SK-N-SH treated with all-trans-retinoic acid at 6 μM for 48 hours (cell line): ENCODE measurements at regions not wholly inside any gene's neighbourhood (a gene's known extent, or its start where the extent isn't known, plus 50 kb on each side); places are given as distances from the start of the nearest gene placed in this dataset.

Experiments
- ATAC-seq: fragments of 200-7000 bp; cut with Tn5 transposase; 3 replicates; pipeline ENCODE4 v1.9.1; 2020; ENCODE audit warnings: mild to moderate bottlenecking, moderate library complexity
- ARNTL ChIP-seq: fragments of 450-650 bp; formaldehyde crosslinking; IDR thresholded peaks from 2 replicates; pipeline ENCODE4 v1.5.0; 2020; ENCODE audit warnings: low read depth, mild to moderate bottlenecking, moderate library complexity, borderline replicate concordance
- BACH2 ChIP-seq: fragments of 250-450 bp; sonication (Bioruptor Pico); IDR thresholded peaks from 2 replicates; pipeline ENCODE4 v1.9.0; 2021; ENCODE audit warnings: mild to moderate bottlenecking, borderline replicate concordance
- ESRRG ChIP-seq: fragments of 250-450 bp; sonication (Bioruptor Pico); IDR thresholded peaks from 2 replicates; pipeline ENCODE4 v1.6.1; 2021; ENCODE audit warnings: mild to moderate bottlenecking
- ISL1 ChIP-seq: fragments of 250-450 bp; sonication (Bioruptor Pico); IDR thresholded peaks from 2 replicates; pipeline ENCODE4 v2.1.2; 2022; ENCODE audit warnings: mild to moderate bottlenecking, moderate library complexity
- OSR1 ChIP-seq: fragments of 250-450 bp; sonication (Bioruptor Pico); IDR thresholded peaks from 2 replicates; pipeline ENCODE4 v1.8.0; 2022; ENCODE audit warnings: moderate library complexity, mild to moderate bottlenecking, inconsistent platforms
- PPARA ChIP-seq: fragments of 250-450 bp; sonication (Bioruptor Pico); IDR thresholded peaks from 2 replicates; pipeline ENCODE4 v1.5.0; 2020; ENCODE audit warnings: mild to moderate bottlenecking, borderline replicate concordance
- RARB ChIP-seq: fragments of 250-450 bp; sonication (Bioruptor Pico); IDR thresholded peaks from 2 replicates; pipeline ENCODE4 v1.8.0; 2021; ENCODE audit warnings: mild to moderate bottlenecking, moderate library complexity
- TCF4 ChIP-seq: fragments of 250-450 bp; sonication (Bioruptor Pico); IDR thresholded peaks from 2 replicates; pipeline ENCODE4 v1.8.0; 2021; ENCODE audit warnings: mild to moderate bottlenecking, moderate library complexity, borderline replicate concordance
- TOX ChIP-seq: fragments of 250-450 bp; sonication (Bioruptor Pico); IDR thresholded peaks from 2 replicates; pipeline ENCODE4 v1.8.0; 2021; ENCODE audit warnings: mild to moderate bottlenecking, moderate library complexity, borderline replicate concordance
- ZC3H10 ChIP-seq: fragments of 250-450 bp; sonication (Bioruptor Pico); IDR thresholded peaks from 2 replicates; pipeline ENCODE4 v1.5.1; 2021; ENCODE audit warnings: mild to moderate bottlenecking, moderate library complexity
- ZFP3 ChIP-seq: fragments of 250-450 bp; sonication (Bioruptor Pico); IDR thresholded peaks from 2 replicates; pipeline ENCODE4 v1.5.0; 2020; ENCODE audit warnings: mild to moderate bottlenecking, moderate library complexity
- ZNF565 ChIP-seq: fragments of 450-650 bp; formaldehyde crosslinking; conservative IDR thresholded peaks from 2 replicates; pipeline ENCODE4 v1.5.0; 2020; ENCODE audit warnings: low read depth, mild to moderate bottlenecking, moderate library complexity
- ZNF8 ChIP-seq: fragments of 450-650 bp; formaldehyde crosslinking; IDR thresholded peaks from 2 replicates; pipeline ENCODE4 v1.5.0; 2020; ENCODE audit warnings: mild to moderate bottlenecking, moderate library complexity
- TF ChIP-seq, protein P1 (sequence below): fragments of 250-450 bp; sonication (Bioruptor Pico); IDR thresholded peaks from 2 replicates; pipeline ENCODE4 v1.5.1; 2021; ENCODE audit warnings: mild to moderate bottlenecking, moderate library complexity
- TF ChIP-seq, protein P2 (sequence below): fragments of 250-450 bp; sonication (Bioruptor Pico); IDR thresholded peaks from 2 replicates; pipeline ENCODE4 v1.8.0; 2020; ENCODE audit warnings: mild to moderate bottlenecking, moderate library complexity, borderline replicate concordance
- TF ChIP-seq, protein P3 (sequence below): fragments of 250-450 bp; sonication (Bioruptor Pico); IDR thresholded peaks from 2 replicates; pipeline ENCODE4 v1.8.0; 2021; ENCODE audit warnings: low read depth, mild to moderate bottlenecking, moderate library complexity, borderline replicate concordance
- TF ChIP-seq, protein P4 (sequence below): fragments of 250-450 bp; sonication (Bioruptor Pico); IDR thresholded peaks from 2 replicates; pipeline ENCODE4 v1.5.0; 2020; ENCODE audit warnings: mild to moderate bottlenecking, moderate library complexity
- TF ChIP-seq, protein P5 (sequence below): fragments of 250-450 bp; sonication (Bioruptor Pico); IDR thresholded peaks from 2 replicates; pipeline ENCODE4 v1.5.1; 2020; ENCODE audit warnings: low read depth, mild to moderate bottlenecking, moderate library complexity

DNA sequence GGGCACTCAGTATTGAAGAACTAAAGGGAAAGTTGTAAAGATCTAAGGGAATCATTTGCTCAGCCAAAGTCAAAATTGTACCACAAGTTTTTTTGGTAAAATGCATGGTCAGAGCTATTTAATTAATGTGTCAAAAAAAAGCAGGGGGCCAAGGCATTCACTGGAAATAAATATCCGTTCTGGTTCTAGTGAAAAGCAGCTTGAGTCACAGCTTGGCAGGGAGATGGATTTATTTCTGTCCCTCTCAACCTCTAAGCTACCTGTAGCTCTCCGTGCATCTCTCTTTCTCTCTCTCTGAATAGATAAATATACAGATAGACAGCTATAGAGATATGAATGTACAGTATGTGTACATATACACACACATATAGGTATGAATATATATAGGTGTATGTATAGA, 554.4 kb upstream of the TMEM132C start:
- no peak for TF ChIP-seq ISL1 (CRISPR knock-in tag)
- no peak for ATAC-seq

DNA sequence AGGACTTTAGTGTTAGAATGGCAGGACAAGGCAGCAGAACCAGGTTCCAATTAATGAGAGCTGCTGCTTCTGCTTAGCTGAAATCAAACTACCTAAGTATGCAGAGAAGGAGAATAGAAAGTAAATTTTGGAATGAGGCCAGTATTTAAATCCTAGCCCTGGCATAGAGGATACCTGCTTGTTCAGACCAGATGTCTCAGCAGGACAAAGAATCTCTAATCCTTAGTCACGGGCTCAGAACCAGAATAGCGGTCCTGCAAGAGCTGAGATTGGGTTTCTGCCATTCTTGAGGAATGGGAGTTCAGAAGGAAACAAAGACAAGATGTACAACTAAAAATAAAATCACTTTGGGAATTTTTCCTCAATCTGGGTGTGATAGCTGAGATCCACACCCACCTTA, 550.8 kb upstream of the TMEM132C start:
- ATAC-seq, result no peak
- TF ChIP-seq ESRRG (CRISPR knock-in tag) (no peak), PPARA (CRISPR knock-in tag) (no peak), ARNTL (CRISPR knock-in tag) (no peak), ZFP3 (CRISPR knock-in tag) (no peak), TOX (CRISPR knock-in tag) (no peak), TCF4 (CRISPR knock-in tag) (no peak), ZNF565 (CRISPR knock-in tag) (no peak), OSR1 (CRISPR knock-in tag) (no peak), ZC3H10 (CRISPR knock-in tag) (no peak), BACH2 (CRISPR knock-in tag) (no peak), ZNF8 (CRISPR knock-in tag) (no peak)
- TF ChIP-seq, protein P1, sequence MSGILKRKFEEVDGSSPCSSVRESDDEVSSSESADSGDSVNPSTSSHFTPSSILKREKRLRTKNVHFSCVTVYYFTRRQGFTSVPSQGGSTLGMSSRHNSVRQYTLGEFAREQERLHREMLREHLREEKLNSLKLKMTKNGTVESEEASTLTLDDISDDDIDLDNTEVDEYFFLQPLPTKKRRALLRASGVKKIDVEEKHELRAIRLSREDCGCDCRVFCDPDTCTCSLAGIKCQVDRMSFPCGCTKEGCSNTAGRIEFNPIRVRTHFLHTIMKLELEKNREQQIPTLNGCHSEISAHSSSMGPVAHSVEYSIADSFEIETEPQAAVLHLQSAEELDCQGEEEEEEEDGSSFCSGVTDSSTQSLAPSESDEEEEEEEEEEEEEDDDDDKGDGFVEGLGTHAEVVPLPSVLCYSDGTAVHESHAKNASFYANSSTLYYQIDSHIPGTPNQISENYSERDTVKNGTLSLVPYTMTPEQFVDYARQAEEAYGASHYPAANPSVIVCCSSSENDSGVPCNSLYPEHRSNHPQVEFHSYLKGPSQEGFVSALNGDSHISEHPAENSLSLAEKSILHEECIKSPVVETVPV (CRISPR knock-in tag), result no peak
- TF ChIP-seq, protein P2, sequence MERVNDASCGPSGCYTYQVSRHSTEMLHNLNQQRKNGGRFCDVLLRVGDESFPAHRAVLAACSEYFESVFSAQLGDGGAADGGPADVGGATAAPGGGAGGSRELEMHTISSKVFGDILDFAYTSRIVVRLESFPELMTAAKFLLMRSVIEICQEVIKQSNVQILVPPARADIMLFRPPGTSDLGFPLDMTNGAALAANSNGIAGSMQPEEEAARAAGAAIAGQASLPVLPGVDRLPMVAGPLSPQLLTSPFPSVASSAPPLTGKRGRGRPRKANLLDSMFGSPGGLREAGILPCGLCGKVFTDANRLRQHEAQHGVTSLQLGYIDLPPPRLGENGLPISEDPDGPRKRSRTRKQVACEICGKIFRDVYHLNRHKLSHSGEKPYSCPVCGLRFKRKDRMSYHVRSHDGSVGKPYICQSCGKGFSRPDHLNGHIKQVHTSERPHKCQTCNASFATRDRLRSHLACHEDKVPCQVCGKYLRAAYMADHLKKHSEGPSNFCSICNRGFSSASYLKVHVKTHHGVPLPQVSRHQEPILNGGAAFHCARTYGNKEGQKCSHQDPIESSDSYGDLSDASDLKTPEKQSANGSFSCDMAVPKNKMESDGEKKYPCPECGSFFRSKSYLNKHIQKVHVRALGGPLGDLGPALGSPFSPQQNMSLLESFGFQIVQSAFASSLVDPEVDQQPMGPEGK (CRISPR knock-in tag), result no peak
- TF ChIP-seq, protein P3, sequence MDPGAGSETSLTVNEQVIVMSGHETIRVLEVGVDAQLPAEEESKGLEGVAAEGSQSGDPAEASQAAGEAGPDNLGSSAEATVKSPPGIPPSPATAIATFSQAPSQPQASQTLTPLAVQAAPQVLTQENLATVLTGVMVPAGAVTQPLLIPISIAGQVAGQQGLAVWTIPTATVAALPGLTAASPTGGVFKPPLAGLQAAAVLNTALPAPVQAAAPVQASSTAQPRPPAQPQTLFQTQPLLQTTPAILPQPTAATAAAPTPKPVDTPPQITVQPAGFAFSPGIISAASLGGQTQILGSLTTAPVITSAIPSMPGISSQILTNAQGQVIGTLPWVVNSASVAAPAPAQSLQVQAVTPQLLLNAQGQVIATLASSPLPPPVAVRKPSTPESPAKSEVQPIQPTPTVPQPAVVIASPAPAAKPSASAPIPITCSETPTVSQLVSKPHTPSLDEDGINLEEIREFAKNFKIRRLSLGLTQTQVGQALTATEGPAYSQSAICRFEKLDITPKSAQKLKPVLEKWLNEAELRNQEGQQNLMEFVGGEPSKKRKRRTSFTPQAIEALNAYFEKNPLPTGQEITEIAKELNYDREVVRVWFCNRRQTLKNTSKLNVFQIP (CRISPR knock-in tag), result no peak
- TF ChIP-seq, protein P4, sequence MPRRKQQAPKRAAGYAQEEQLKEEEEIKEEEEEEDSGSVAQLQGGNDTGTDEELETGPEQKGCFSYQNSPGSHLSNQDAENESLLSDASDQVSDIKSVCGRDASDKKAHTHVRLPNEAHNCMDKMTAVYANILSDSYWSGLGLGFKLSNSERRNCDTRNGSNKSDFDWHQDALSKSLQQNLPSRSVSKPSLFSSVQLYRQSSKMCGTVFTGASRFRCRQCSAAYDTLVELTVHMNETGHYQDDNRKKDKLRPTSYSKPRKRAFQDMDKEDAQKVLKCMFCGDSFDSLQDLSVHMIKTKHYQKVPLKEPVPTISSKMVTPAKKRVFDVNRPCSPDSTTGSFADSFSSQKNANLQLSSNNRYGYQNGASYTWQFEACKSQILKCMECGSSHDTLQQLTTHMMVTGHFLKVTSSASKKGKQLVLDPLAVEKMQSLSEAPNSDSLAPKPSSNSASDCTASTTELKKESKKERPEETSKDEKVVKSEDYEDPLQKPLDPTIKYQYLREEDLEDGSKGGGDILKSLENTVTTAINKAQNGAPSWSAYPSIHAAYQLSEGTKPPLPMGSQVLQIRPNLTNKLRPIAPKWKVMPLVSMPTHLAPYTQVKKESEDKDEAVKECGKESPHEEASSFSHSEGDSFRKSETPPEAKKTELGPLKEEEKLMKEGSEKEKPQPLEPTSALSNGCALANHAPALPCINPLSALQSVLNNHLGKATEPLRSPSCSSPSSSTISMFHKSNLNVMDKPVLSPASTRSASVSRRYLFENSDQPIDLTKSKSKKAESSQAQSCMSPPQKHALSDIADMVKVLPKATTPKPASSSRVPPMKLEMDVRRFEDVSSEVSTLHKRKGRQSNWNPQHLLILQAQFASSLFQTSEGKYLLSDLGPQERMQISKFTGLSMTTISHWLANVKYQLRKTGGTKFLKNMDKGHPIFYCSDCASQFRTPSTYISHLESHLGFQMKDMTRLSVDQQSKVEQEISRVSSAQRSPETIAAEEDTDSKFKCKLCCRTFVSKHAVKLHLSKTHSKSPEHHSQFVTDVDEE (CRISPR knock-in tag), result no peak
- TF ChIP-seq, protein P5, sequence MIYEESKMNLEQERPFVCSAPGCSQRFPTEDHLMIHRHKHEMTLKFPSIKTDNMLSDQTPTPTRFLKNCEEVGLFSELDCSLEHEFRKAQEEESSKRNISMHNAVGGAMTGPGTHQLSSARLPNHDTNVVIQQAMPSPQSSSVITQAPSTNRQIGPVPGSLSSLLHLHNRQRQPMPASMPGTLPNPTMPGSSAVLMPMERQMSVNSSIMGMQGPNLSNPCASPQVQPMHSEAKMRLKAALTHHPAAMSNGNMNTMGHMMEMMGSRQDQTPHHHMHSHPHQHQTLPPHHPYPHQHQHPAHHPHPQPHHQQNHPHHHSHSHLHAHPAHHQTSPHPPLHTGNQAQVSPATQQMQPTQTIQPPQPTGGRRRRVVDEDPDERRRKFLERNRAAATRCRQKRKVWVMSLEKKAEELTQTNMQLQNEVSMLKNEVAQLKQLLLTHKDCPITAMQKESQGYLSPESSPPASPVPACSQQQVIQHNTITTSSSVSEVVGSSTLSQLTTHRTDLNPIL, result no peak

DNA sequence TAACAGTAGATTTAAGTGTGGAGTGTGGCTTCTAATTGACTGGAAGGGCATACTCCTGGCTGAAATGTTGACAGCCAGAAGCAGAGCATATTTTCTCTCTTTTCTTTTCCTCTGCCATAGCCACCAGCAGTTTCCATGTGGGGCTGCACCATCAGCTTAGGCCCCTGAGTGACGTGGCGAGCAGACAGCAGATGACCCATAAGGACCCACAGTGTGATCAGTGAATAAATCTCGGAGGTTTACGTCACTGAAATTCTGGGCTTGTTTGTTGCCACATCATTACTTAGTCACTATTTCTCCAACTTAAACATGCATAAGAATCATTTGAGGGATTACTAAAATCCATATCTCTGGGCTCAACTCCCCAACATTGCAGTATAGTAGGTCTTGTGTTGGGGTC, 549.7 kb upstream of the TMEM132C start:
- TF ChIP-seq RARB (CRISPR knock-in tag) (no peak), ISL1 (CRISPR knock-in tag) (no peak), ZFP3 (CRISPR knock-in tag) (no peak), ESRRG (CRISPR knock-in tag) (no peak), TCF4 (CRISPR knock-in tag) (no peak), ZNF565 (CRISPR knock-in tag) (no peak), OSR1 (CRISPR knock-in tag) (no peak), PPARA (CRISPR knock-in tag) (no peak), ARNTL (CRISPR knock-in tag) (no peak), TOX (CRISPR knock-in tag) (no peak)
- TF ChIP-seq, protein P5, result no peak
- TF ChIP-seq, protein P3 (CRISPR knock-in tag), result no peak
- TF ChIP-seq, protein P4 (CRISPR knock-in tag), result no peak
- TF ChIP-seq, protein P2 (CRISPR knock-in tag), result no peak

More for the DNA sequence above, 549.7 kb upstream of the TMEM132C start:
- ATAC-seq, result no peak
